ENCODE measurements at regions not wholly inside any gene's neighbourhood (a gene's known extent, or its start where the extent isn't known, plus 50 kb on each side); places are given as distances from the start of the nearest gene placed in this dataset.
A peak's percentile ranks its signal among the peaks of the same experiment; 100 is the strongest.
"Not testable (repeated sequence)": the region's sequence is repeated elsewhere in the genome, so short reads cannot be mapped to it uniquely, and the experiment has no call there.

DNA sequence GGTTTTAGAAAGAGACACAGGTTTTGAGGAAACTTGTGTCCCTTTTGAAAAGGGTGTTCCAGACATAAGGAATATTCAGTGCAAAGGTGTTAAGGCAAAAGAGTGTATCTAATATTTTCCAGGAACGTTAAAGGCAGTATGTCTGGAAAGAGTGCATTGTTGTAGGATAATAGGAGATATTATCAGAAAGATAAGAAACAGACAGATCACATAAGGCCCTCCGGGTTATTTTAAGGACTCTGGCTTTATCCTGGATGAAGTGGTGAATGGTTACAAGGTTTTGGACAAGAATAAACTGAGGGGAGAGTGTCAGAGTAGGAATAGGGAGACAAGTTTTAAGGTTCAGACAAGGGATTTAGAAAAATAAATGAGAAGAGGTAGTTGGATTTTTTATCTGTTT is 493.7 kb upstream of the GRM7 start:
- DNase-seq: no peak

- no peak for DNase-seq
These were observed 468.8 kb upstream of the GRM7 start for GRCh38 chr3:6392123-6392522.

DNA sequence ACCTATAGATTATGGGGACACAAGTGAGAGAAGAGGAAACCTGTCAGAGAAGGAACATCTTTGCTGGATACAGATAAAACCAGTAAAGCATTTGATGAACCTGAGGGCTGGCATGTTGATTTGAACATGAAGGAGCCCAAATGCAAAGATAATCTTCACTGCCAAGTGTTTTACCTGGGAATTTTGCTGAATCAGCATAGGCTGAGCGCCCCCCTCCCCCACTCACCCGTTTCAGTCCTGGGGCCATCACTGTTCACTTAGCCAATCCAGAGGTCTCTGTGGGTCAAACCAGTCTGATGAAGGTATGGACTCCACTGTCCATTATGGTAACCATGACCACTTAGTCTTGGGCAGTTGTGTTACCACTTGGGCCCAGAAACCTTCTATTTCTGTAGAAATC is 466.0 kb upstream of the GRM7 start:
- no peak for DNase-seq

DNA sequence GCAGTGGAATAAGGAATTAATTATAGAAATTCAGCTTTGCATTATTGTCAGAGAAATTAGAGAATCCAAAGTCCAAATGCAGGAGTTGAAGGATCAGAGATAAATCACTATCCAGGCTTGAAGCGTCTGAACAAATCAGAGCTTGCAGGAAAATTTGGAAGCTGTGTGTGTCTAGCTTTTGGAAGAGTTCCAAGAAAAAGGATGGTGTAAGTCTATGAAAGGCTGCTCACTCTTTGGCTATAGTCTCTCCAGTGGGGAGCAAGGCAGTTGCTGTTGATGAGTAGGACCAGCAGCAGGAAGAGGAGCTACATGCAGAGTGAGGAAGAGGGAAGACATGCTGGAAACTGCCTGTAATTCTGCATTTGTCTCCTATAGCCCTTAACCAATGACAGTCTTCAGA is 464.3 kb upstream of the GRM7 start:
- no peak for DNase-seq

- DNase-seq: not testable (repeated sequence)
These were observed 458.2 kb upstream of the GRM7 start for GRCh38 chr3:6402666-6403065.

GRCh38 chr3:6406923-6407322 is 454.0 kb upstream of the GRM7 start:
- DNase-seq: not testable (repeated sequence)

DNA sequence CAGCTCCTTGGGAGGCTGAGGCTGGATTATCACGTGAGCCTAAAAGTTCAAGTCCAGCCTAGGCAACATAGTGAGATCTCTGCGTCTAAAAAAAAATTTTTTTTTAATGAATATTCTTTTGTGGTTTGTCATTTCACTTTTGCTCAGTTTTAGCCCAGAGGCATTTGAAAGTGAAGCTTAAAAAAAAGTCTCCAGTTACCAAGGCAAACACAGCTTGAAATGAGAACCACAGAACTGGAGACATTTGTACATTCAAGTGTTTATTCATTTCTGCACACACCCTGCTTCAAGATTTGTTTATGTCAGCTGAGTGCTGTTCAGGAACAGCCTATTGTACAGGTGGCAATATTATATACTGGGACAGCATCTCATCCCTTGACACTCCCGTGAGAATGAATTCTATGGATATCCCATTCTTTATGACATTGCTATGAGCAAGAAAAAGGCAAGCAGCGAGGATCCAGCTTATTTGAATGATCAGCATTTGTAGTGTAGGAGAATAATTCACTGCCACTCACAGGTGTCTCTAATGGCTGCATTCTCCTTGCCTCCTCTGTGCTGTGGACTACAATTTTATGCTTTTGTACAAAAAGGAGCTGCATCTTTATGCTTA is 444.8 kb upstream of the GRM7 start:
- DNase-seq: no peak

DNA sequence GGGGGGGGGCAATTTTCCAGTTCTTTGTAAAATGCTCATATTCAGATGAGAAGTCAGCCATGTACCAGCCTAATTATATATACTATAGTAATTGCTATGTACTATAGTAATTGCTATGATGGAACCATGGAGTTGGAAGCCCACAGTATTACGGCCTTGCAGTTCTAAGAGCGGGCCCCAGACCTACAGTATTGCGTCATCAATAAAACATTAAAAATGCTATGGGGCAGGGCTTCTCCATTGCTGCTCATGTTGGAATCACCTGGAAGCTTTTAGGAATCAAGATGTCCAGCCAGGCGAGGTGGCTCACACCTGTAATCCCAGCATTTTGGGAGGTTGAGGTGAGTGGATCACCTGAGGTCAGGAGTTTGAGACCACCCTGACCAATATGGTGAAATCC is 443.7 kb upstream of the GRM7 start:
- DNase-seq: no peak

DNA sequence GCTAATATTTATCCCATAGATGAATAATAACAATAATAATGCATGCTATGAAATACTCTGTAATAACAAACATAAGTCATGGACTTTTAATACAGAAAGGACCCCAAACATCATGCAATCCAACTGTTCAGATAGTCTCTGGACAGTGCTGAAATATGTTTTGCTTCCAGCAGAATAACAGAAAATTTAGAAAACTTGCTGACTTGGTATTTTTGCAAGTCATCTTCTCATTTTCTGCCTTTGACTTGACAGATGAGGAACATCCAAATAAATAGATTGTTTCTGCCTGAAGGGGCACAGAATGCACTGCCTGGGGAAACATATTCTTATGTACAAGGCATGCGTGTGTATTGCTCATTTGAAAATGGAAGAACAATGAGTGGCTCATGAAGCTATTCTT is 442.4 kb upstream of the GRM7 start:
- DNase-seq: peak; percentile 33

DNA sequence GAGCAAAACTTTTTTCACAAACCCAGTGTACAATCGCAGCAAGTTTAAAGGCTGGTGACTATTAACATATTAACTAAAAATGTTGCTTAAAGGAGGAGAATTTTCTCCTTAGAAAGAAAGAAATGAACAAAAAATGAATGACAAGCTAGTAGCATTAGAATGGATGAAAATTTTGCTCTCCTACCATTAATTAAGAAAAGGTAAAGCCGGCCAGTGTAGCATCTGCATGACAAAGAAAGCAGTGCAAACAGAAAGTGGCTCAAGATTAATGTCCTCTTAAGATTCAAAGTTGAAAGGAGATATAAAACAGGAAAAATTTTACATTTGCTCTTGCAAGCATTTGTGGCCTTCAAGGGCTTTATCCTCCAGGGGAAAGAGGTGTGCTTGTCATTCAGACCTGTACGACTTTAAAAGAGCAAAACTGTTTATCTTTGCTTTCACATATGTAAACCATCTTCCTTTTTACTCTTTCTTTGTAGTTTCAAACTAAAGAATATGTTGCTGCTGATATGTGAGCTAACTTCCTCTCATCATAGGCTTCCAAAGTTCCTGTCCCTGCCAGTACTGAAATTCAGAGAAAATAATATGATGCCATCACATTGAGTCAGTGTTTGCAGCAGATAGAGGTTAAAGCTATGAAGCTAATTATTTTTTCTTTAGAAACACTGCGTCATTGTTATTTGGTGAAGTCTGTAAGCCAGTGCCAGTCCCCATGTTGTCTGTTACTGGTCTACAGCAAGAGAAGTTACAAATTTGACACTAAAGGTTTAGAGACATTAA is 439.1 kb upstream of the GRM7 start:
- no peak for DNase-seq

DNA sequence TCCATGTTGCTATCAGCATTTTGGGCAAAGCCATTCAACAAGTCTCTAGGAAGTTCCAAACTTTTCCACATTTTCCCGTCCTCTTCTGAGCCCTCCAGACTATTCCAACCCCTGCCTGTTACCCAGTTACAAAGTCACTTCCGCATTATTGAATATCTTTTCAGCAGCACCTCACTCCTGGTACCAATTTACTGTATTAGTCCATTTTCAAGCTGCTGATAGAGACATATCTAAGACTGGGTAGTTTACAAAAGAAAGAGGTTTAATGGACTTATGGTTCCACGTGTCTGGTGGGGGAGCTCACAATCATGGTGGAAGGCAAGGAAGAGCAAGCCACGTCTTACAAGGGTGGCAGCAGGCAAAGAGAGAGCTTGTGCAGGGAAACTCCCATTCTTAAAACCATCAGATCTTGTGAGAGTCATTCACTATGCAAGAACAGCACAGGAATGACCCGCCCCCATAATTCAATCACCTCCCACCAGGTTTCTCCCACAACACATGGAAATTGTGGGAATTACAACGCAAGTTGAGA is 435.6 kb upstream of the GRM7 start:
- no peak for DNase-seq

GRCh38 chr3:6428276-6428675 is 432.6 kb upstream of the GRM7 start:
- DNase-seq: not testable (repeated sequence)

GRCh38 chr3:6435951-6436350 is 425.0 kb upstream of the GRM7 start:
- DNase-seq: no peak

DNA sequence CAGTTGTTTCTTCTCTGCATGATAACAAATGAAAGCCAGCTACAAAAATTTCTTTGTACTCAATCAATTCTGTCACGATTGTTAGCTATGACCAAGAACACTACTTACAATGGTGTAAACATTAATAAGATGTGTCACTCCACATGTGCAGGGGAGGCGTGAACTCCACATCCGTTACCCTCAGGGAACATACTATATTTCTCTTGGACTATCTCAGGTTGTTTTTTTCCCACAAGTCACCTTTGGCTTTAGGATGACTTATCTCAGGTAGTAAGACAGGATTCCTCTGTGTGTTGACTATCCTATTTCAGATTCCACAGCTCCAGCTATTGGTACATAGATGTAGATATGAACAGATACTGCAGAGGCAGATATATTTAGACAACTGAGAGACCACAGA is 423.3 kb upstream of the GRM7 start:
- DNase-seq: no peak

DNA sequence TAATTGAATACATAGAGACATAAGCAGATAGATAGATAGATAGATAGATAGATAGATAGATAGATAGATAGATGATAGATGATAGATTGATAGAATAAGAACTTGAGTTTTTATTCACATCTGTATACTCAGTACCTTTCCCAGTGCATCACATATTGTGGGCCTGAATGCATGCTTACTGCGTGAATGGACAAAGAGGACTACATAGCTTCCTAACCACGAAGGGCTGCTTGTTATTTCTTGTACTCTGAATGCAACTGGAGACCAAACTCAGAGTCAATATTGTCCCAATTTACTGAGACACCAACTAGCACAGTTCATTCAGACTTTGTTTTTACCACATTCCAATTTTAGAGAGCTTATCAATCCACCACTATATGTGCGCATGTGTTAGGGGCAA is 422.9 kb upstream of the GRM7 start:
- DNase-seq: no peak

GRCh38 chr3:6439226-6439625 is 421.7 kb upstream of the GRM7 start:
- DNase-seq: no peak

DNA sequence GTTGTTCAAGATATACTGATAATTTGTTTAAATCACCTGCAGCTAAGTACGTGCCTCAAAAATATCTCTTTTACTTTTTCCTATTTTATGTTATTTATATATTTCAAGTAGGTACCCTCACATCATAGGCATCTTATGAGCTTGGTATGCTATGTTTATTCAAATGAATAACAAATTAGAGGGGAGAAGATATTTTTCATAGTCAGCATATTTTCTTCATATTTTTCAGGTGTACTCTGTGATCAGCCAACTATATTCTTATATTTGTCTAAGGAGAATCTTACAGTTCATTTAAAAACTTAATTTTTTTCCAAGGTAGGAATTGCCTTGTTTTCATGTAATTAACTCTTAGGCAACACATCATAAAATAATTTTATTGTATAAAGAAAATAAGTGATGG is 421.1 kb upstream of the GRM7 start:
- no peak for DNase-seq

GRCh38 chr3:6444888-6445658 is 415.8 kb upstream of the GRM7 start:
- no peak for DNase-seq

GRCh38 chr3:6447166-6447801 is 413.6 kb upstream of the GRM7 start:
- no peak for DNase-seq

DNA sequence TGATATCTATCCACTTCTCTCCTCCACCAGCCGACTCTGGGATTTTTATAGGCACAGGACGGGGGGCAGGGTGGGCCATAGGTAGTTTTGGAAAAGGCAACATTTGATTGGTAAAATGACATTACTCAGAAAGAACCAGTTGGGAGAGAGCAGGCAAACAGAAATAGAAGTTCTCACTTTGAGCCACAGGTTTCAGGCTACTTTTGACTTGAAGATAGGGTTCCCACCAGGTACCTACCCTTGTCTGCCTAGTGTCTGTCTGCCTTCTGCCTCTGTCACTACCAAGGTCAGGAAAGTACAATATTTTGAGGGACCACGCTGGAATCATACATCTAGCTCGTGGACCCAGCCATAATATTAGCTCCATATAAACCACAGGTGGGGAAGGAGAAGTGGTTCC is 412.9 kb upstream of the GRM7 start:
- no peak for DNase-seq

- no peak for DNase-seq
These were observed 411.8 kb upstream of the GRM7 start for GRCh38 chr3:6449099-6449498.

DNA sequence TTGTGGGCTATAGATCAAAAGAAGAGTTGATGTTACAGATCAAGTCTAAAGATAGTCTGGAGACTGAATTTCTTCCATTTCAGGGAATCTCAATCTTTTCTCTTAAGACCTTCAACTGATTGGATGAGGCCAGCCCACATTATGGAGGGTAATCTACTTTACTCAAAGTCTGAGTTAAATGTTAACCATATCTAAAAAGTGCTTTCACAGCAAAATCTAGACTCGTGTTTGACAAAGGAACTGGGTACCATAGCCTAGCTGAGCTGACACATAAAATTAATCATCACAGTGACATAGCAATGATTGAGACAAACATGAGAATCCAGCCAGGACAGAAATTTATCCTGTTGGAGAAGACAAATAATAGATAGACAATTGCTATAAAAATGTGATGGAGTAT is 407.9 kb upstream of the GRM7 start:
- DNase-seq: no peak

GRCh38 chr3:6455031-6455430 is 405.9 kb upstream of the GRM7 start:
- DNase-seq: no peak
